ENCODE measurements at regions not wholly inside any gene's neighbourhood (a gene's known extent, or its start where the extent isn't known, plus 50 kb on each side); places are given as distances from the start of the nearest gene placed in this dataset.

DNA sequence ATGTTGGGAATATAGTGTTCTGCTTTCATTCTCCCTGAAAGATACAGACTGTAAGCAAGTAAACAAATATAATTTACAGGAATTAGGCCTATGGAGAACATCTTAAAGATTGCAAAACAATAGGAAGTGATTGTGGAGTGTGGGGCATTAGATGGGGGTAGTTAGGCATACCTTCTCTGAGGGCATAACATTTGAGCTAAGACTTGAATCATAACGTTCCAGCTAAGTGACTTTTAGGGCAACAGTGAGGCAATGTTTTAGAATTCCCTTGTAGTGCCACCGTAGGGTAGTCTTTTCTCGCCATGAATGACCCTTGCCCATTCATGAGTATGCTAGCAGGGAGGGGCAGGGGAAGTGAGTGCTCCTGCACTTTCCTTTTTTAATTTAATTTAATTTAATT, 173.3 kb downstream of the SPATA31D1 start:
- no peak for DNase-seq

DNA sequence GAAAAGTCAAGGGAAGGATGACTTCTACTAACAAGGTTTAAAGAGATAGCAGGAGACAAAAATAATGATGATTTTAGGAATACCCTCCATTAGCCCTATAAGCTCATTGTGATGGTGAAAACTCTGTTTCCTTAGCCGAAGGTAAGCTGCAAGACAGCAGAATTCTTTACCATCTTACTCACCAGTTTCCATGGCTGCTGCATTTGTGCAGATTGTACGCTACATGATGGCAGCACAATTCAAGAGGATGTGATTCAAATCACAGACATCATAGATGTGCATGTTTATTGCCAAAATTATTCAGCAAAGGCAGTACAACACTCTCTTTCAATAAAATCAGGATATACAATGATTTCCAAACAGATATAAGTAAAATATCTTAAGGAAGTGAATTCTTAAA, 175.6 kb downstream of the SPATA31D1 start:
- DNase-seq, result no peak

DNA sequence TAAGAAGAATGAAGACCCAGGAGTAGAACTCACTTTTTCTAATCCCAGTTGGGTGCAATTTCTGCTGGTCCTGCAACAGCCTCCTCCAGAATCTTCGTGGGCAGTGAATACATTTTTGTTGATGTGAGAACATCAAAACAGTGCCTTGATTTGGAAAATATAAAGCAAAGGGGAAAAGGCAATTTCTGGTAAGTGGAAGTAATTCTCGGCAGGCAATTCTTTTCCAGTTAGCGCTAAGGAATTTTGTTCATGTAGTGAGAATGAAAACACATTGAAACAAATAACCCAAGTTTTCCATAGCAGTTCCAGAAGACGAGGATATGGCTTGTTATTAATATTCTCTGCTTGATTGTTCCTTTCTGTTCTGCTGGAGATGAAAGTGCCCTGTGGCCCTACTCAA, 178.7 kb downstream of the SPATA31D1 start:
- DNase-seq, result no peak

DNA sequence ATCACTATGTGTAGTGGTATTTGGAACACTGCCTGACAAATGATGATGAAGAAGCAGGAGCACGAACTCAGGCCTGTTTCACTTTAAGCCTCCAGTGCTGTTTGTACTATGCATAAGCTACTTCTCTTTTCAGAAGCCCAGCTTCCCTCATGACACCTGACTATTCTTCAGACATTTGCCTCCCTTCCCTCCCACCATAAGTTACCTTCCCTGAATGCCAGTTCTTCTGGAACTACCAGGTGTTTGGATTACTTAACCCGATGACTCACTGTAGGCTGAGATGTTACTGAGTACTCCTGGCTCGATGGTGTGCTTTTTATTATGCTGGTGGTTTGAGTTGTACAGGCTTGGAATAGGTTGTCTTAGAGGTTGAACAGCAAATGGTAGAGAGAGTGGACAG, 180.0 kb downstream of the SPATA31D1 start:
- DNase-seq, result no peak

DNA sequence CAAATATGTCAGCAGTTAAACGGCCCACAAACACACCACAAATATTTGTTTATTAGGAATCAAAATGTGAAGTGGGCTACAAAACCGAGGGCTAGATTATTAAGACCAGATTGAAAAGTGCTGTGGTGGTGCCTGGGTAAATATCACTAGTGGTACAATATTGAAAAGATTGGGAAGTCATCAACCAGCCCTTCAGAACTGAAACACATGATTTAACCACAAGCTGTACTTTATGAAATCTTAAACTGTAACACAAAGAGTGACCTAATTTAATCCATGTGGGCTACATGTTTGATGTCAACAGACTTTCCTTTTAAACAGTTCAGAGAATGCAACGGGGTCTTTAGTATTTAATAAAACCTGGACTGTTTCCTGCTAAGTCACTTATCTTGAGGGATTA, 182.3 kb downstream of the SPATA31D1 start:
- no peak for DNase-seq

DNA sequence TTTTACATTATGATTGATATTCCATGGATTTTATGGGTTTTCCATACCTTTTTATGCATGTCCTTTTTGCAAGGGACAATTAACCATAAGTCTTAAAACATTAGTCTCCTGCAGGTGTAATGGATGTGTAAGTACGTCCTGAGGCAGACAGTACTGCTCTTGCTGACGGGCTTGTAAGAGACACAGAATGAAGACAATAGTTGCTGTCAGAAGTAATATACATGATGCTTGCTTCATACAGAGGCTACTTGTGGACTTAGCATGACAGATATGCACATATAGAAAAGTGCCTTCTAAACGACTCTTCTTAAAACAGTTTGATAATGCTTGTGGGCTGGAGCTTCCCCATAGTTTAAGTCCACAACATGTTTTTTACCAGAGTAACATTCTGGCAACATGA, 182.7 kb downstream of the SPATA31D1 start:
- DNase-seq, result no peak

DNA sequence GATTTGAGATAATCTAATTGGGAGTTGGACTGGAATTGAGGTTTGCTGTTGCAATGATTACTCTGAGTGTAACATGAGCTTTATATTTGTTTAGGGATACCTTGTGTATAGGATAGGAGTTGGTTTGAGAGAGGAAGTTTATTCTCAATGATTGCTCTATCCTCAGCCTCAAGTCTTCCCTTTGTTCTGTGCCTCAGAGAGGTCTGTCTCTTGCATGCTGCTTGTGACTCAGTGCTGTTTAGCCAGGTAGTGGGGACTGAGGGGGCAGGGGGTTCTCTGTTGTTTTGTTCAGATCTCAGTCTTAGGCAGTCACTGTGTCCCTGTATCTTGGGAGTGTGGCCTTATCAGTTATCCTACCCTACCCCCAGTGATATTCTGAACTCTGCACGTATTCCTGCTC, 192.1 kb downstream of the SPATA31D1 start:
- no peak for DNase-seq

DNA sequence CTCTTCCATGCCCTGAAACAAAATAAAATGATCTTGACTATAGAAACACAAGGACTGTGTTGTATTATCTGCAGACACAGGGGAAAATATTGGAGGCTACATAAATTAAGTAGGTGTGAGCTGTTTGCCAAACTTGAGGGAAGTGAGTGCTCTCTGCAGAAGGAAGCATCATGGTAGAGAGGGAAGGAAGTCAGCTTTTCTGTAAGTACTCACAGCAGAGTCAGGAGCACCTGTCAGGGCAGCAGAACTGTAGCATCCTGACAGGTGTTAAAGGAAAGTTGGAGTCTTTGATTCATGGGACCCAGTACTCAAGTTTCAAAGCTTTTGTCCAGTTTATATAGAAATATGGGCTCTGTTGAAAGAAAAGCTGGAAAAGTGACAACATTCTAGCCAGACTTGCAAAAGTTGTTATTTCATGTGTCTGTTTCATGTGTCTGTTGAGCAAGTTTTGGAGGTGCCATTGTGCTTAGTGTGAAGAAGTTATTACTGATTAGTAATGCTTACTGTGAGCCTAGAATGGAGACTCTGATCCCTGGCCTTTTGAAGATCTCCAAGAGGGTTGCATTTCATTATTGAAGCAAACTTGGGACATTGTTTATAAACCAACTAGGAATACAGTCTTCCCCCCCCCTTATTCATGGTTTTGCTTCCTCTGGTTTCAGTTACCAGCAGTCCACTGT, 194.7 kb downstream of the SPATA31D1 start:
- no peak for DNase-seq

DNA sequence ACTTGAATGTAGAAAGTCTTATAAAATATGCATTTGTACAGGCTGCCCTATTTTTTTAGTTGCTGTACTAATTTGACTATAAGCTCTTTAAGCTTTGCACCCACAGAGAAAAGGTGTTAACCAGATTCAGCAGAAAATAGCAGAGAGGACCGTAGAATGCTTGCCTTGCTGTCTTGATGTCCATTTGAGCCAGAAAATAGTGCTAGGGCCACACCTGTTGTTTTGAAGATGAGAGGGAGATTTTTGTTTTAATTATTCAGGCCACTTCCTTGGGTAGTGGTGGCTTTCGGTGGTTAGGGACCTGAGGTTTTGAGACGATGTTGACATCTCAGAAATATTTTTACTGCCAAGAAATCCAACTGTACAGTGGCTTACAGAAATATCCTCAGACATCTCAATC, 196.0 kb downstream of the SPATA31D1 start:
- DNase-seq, result no peak

DNA sequence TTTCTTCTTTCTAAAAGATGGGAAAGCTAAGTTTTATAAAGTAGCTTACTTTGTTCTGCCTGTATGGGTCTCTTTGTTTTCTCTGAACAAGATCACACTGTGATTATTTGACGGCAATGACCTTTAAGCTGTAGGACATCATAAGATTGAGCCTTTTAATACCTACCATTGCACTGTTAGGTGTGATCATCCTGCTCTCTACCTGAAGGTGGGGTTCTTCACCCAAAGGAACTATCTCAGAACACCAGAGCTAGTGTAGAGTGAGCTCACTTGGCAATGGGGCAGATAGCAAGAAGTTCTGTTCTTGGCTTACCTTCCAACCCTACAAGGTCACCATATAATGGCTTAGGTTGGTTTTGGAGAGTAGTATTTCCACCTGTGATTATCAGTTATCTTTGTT, 200.2 kb downstream of the SPATA31D1 start:
- no peak for DNase-seq

DNA sequence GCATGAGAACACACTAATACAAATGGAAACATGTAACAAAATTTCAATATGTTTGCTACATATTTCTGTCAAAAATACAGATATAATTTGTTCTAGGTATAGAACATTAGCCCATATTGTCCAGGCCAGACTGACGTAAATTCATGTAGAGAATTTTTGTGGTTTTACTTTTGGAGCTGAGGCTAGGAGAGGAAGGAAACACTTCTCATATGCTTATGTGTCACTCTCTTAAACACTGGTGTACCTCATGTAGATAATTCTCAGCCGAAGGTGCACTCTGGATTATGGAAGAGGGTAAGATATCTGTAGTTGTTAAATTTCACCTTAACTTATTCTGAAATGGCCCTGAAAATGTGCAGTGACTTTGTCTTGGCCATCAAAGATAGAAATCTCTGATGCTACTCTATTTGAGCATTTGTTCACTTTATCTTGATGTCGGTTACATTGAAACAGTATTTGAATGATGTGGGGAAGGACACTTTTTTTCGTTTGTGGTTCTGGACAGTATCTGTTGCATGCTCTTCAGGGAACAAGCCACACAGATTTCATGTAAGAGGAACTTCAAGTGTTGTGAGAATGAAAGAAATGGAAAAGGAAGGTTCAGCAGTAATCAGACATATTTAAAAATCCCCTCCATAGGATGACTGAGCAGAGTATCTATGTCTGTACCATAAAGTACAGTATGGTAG, 202.7 kb downstream of the SPATA31D1 start:
- no peak for DNase-seq

DNA sequence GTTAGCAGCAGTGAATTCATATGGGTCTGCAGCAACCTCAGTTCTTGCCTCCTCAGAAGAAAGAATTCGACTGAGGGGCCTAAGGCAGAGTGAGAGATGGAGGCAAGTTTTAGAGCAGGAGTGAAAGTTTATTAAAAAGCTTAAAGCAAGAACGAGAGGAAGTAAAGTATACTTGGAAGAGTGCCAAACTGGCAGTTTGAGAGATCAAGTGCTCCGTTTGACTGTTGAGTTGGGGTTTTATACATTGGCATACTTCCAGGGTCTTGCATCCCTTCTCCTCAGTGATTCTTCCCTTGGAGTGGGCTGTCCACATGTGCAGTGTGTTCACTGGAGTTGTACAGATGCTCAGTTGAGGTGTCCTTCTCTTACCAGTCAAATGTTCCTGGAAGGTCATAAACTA, 203.6 kb downstream of the SPATA31D1 start:
- no peak for DNase-seq

DNA sequence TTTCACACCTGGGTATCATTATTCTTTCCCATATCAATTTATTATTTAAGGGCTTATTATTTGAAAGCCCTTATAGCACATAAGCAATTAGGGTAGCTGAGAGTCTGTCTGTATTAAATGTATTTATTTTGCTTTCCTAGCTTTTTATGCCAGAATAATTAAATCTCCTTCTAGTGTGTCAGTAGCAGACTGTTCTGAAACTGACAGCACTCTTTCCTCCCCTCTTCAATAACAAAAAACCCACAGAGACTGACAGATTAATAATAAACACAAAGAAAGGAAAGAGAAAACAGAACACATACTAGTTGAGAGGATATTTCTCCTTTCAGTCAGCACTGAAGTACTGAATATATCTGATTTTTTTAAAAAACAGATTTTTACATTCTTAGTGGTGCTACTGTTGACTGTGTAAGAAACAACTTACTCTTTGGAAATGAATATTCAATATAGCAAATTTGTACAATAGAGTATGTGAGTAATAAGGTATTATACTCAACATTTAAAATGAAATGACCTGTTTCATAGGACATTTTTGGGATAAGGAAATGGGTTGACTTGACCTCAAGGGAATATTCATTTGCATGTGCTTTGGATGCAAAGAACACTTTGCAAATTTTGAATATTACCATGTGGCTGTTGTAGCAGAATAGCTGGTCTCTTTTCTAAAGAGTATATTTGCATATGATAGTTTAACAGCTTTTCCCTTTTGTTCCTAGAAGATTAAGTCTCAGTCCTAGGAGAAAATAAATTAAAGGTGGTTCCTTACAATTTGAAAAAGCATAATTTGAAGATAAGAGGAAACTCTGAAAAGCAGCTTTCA, 208.3 kb downstream of the SPATA31D1 start:
- DNase-seq, result no peak

DNA sequence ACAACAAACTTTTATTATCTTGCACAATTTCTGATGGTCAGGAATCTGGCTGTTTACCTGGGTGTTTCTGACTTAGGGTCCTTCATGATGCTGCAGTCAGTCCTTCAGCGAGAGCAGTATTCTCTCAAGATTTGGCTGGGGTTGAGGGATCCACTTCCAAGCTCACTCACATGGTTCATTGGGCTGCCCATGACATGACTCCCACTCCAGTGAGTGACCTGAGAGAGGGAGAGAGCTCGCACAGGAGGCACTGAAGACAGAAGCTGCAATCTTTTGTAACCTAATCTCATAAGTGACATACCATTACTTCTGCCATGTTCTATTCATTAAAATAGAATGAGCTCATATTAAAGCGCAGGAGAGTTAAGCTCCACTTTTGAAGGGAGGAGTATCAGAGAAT, 212.6 kb downstream of the SPATA31D1 start:
- DNase-seq, result no peak

DNA sequence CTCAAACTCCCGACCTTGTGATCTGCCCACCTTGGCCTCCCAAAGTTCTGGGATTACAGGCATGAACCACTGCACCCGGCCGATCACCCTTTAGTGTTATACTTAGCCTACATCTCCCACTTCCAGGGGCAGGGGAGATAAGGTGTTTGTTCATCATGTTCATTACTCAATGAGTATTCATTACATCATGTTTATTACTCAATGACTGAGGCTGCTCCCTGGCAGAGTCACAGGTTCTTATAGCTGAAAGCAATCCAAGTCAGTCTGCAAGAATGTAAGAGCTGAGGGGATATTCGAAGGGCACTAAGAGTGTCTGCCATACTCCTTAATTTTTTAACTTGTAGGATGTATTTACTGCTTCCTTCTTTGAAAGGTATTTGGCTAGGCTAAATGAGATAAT, 214.2 kb downstream of the SPATA31D1 start:
- no peak for DNase-seq

DNA sequence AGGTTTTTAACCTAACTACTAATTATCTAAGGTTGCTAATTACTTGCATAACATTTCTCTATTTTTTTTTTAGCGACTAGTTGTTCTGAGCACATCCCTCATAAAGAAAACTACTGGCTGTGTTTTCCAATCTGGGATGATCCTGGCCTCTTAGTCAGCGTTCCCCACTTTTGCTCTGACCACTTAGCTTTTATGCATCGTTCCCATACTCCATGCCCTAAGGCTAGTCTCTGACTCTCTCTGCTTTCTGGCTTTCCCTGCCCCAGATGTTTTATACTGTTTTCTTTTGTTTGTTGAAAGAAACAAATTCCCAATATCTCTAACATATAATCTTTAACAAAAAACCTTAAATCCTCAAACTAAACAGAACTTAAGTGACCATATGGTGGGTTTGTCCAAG, 217.9 kb downstream of the SPATA31D1 start:
- no peak for DNase-seq

DNA sequence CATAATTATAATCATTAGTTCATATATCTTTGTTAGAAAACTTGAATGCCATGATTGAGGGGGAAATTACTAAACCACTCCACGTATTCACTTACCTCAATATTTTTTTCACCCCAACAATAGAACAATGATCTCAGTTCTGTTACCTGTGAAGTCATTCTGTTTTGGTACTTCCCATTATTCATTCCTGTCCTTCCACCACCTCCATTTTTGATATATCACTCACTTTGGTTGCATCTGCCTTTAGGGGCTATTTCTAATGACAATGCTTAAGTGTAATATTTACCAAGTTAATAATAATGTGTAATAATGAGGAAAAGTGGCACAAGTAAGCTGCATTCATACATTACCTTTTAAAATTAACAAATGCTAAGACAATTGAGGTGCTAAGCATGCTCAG, 218.4 kb downstream of the SPATA31D1 start:
- DNase-seq, result no peak

DNA sequence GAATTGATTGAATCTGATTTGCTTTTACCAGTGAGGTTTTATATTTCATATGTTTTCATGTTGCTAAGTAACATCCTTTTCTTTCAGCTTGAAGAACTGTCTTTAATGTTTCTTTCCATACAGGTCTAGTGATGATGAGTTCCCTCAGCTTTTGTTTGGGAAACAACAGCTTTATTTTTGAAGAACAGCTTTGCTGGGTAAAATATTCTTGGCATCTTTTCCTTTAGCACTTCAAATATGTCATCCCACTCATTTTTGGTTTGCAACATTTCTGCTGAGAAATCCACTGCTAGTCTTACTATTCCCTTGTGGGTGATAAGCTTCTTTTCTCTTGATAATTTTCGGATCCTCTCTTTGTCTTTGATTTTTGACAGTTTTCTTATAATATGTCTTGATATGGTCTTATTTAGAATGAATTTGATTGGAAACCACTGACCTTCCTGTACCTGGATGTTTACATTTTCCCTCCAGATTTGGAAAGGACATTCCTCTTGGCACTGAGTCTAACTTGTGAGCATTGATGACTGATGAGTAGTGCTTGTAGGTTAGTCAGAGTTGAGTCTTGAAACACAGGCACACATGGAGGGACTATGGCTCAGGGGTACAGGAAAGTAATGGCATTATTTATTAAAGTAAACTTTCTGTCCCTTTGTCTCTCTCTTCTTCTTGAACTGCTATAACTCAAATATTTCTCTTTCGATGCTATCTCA, 220.3 kb downstream of the SPATA31D1 start:
- DNase-seq, result no peak

DNA sequence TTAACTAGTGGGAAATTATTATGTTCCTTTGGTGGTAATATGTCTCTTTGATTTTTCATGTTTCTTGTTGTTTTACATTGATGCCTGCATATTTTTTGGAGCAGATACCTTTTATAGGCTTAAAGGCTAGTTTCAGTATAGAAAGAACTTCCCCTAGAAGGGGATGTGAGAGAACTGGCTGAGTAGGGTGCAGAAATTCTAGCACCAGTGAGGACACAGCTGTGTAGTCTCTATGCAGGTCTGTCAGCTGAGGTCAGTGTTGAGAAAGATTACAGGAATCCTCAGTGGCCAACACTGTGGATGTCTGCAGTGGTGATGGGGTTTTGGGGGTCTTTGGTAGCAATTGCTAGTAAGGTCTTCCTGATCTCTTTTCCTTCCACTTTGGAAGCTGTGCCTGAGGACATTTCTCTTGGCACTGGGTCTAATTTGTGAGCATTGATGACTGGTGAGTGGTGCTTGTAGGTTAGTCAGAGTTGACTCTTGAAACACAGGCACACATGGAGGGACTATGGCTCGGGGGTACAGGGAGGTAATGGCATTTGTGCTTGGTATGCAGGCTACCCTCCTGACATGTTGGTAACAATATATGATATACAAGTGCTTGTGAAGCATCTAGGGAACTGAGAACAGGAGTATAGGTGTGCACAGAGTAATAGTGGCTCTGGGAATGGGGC, 221.4 kb downstream of the SPATA31D1 start:
- DNase-seq, result no peak

DNA sequence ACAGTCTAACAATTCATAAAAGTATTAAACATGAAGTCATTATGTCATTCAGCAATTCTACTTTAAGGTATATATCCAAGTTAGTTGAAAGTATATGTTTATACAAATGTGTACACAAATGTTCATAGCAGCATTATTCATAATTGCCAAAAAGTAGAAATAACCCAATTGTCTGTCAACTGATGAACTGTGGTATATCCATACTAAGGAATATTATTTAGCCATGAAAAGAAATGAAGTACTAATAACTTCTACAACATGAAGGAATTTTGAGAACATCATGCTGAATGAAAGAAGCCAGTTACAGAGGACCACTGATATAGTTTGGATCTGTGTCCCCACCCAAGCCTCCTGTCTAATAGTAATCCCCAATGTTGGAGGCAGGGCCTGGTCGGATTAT, 224.3 kb downstream of the SPATA31D1 start:
- no peak for DNase-seq

DNA sequence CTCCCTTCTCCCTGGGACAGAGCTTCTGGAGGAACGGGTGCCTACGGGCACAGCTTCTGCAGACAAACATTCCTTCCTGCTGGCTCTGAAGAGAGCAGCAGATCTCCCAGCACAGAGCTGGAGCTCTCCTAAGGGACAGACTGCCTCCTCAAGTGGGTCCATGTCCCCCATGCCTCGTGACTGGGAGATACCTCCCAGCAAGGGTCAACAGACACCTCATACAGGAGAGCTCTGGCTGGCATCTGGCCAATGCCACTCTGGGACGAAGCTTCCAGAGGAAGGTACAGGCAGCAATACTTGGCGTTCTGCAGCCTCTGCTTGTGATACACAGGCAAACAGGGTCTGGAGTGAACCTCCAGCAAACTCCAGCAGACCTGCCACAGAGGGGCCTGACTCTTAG, 227.9 kb downstream of the SPATA31D1 start:
- DNase-seq, result no peak

DNA sequence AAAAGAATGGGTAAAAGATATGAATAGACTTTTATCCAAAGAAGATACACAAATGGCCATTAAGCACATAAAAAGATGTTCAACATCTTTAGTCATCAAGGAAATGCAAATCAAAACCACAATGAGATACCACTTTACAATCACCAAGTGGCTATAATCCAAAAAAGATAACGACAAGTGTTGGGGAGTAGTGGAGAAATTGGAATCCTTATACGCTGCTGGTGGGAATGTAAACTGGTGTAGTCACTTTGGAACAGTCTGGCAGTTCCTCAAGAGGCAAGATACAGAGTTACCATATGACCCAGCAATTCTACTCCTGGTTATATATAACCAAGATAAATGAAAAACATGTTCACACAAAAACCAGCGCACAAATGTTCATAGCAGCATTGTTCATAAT, 234.9 kb downstream of the SPATA31D1 start:
- no peak for DNase-seq

DNA sequence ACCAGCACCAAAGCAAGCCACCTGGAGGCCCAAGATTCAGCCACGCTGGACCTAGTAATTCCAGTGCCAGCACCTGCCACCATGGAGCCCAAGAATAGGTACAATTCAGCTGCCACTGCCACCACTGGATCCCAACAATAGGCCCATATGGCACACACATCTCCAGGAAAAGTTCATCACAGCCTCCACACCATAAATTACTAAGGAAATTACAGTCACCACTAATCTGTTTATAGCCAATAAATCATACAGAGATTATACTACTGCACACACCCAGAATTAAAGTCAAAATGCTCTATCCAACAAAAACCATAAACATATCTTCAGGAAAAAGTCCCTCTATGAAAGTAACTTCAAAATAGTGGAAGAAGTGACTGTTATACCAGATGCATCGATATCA, 242.8 kb downstream of the SPATA31D1 start:
- DNase-seq, result no peak

Data from CD4-positive, alpha-beta T cell treated with Interleukin-10 for 1 hour (primary cell).